GM21619 (cell line): ENCODE measurements at regions not wholly inside any gene's neighbourhood (a gene's known extent, or its start where the extent isn't known, plus 50 kb on each side); places are given as distances from the start of the nearest gene placed in this dataset.
"Not testable (repeated sequence)": the region's sequence is repeated elsewhere in the genome, so short reads cannot be mapped to it uniquely, and the experiment has no call there.

ENCODE experiments used
- ATAC-seq: cut with Tn5 transposase; IDR thresholded peaks from one replicate; pipeline ENCODE4 v1.9.1; 2021; ENCODE audit not compliant: unreplicated experiment

GRCh38 chr7:150183602-150184001 is 139.6 kb upstream of the LRRC61 start:
- ATAC-seq: not testable (repeated sequence)

- peak; percentile 98 for ATAC-seq
Observed at GRCh38 chr7:150189963-150190362, 133.2 kb upstream of the LRRC61 start.

GRCh38 chr7:150192541-150192940 is 130.6 kb upstream of the LRRC61 start:
- not testable (repeated sequence) for ATAC-seq

- not testable (repeated sequence) for ATAC-seq
Observed at GRCh38 chr7:150193866-150194265, 129.3 kb upstream of the LRRC61 start.
